Testis (tissue), 2 donors: ENCODE measurements at regions not wholly inside any gene's neighbourhood (a gene's known extent, or its start where the extent isn't known, plus 50 kb on each side); places are given as distances from the start of the nearest gene placed in this dataset.
A peak's percentile ranks its signal among the peaks of the same experiment; 100 is the strongest.

Experiments
- DNase-seq: peaks from one replicate; pipeline ENCODE4 v3.0.0-alpha.2; 2019
- H3K27ac ChIP-seq, 2 donors: fragments of 200-600 bp; sonication (generic); one replicate each; pipeline ENCODE4 v1.5.1; 2019
- H3K27me3 ChIP-seq: fragments of 200-600 bp; sonication (generic); one replicate; pipeline ENCODE4 v1.5.1; 2019
- H3K36me3 ChIP-seq: fragments of 200-600 bp; sonication (generic); one replicate; pipeline ENCODE4 v1.5.1; 2017; ENCODE audit warnings: low read depth; ENCODE audit errors: missing control alignments
- H3K4me1 ChIP-seq: fragments of 200-600 bp; sonication (generic); one replicate; pipeline ENCODE4 v1.5.1; 2019
- H3K4me3 ChIP-seq, 2 donors: fragments of 200-600 bp; sonication (generic); one replicate each; pipeline ENCODE4 v1.5.1; 2017 to 2019
- H3K9me3 ChIP-seq: fragments of 200-600 bp; sonication (generic); one replicate; pipeline ENCODE4 v1.5.1; 2017
- CTCF ChIP-seq, 3 experiments: fragments of 450-650 bp in 2 of 3; fragments of 200-600 bp in 1 of 3; sonication (generic) in 1 of 3; IDR thresholded peaks; one replicate each; pipeline ENCODE4 v1.5.1; 2016 to 2019; ENCODE audit warnings: antibody characterized with exemption in 3 of 3, mild to moderate bottlenecking in 2 of 3, moderate library complexity in 1 of 3
- POLR2A ChIP-seq: fragments of 450-650 bp; IDR thresholded peaks from one replicate; pipeline ENCODE4 v1.6.1; 2017; ENCODE audit warnings: antibody characterized with exemption, mild to moderate bottlenecking, moderate library complexity
- WGBS, 2 donors: methylation state at CpG; one replicate each; pipeline ENCODE4 v1.1.5; 2018; 5-methylcytosine and 5-hydroxymethylcytosine counted together
- intact Hi-C: fragments of 100-400 bp; cut with DNase I; formaldehyde crosslinking; loops from one replicate; pipeline ENCODE4 v1.15.1; 2023; ENCODE audit warnings: low total_unique reads

GRCh38 chr18:10247021-10247741 is 207.3 kb upstream of the APCDD1 start:
- 24 to 27% methylated on average over 20 to 21 of the region's 21 CpGs for WGBS, 2 donors
- Histone ChIP-seq H3K27me3 (no peaks in the 10 kb centered on the region), H3K27ac (no peak overlapping the region), H3K4me1 (peaks cover 13% of the 10 kb centered on the region), H3K4me3 (peak overlapping the region in 1 of 2 donors; percentile 38), H3K9me3 (no peaks in the 10 kb centered on the region), H3K36me3 (no peaks in the 10 kb centered on the region)
- peak; percentile 32 for DNase-seq
- TF ChIP-seq POLR2A: no peak
- TF ChIP-seq CTCF (IDR thresholded peaks at IDR 0.05): no peak
- intact Hi-C loops: no loop called here

- TF ChIP-seq CTCF (IDR thresholded peaks at IDR 0.05): no peak
- no peak for TF ChIP-seq POLR2A
- Histone ChIP-seq H3K4me1 (peaks cover 13% of the 10 kb centered on the region), H3K27me3 (no peaks in the 10 kb centered on the region), H3K36me3 (no peaks in the 10 kb centered on the region), H3K9me3 (no peaks in the 10 kb centered on the region), H3K4me3 (peak overlapping the region in 1 of 2 donors; percentile 38), H3K27ac (no peak overlapping the region)
- 25 to 41% methylated on average over 10 of the region's 10 CpGs for WGBS, 2 donors
- no peak for DNase-seq
- intact Hi-C loops: no loop called here
Measured at GRCh38 chr18:10247742-10248082, 206.7 kb upstream of the APCDD1 start.

GRCh38 chr18:10248738-10249137 is 205.7 kb upstream of the APCDD1 start:
- H3K27ac ChIP-seq: no peak overlapping the region
- intact Hi-C loops: no loop called here
- H3K27me3 ChIP-seq: no peaks in the 10 kb centered on the region
- peaks cover 13% of the 10 kb centered on the region for H3K4me1 ChIP-seq
- WGBS, 2 donors: 85 to 91% methylated on average over 5 of the region's 5 CpGs
- no peak for DNase-seq
- no peak overlapping the region for H3K4me3 ChIP-seq
- no peak for TF ChIP-seq CTCF (IDR thresholded peaks at IDR 0.05)
- no peak for TF ChIP-seq POLR2A
- H3K9me3 ChIP-seq: no peaks in the 10 kb centered on the region
- no peaks in the 10 kb centered on the region for H3K36me3 ChIP-seq

- Histone ChIP-seq H3K4me3 (no peak overlapping the region), H3K27me3 (no peaks in the 10 kb centered on the region), H3K4me1 (peaks cover 13% of the 10 kb centered on the region), H3K36me3 (no peaks in the 10 kb centered on the region), H3K9me3 (no peaks in the 10 kb centered on the region), H3K27ac (no peak overlapping the region)
- intact Hi-C loops: no loop called here
- no peak for DNase-seq
- no peak for TF ChIP-seq POLR2A
- TF ChIP-seq CTCF (IDR thresholded peaks at IDR 0.05): no peak
- 59 to 78% methylated on average over 3 of the region's 3 CpGs for WGBS, 2 donors
Measured at GRCh38 chr18:10249270-10249669, 205.2 kb upstream of the APCDD1 start.

- H3K4me1 ChIP-seq: peaks cover 13% of the 10 kb centered on the region
- intact Hi-C loops: no loop called here
- H3K36me3 ChIP-seq: no peaks in the 10 kb centered on the region
- H3K4me3 ChIP-seq: no peak overlapping the region
- no peak for DNase-seq
- no peaks in the 10 kb centered on the region for H3K27me3 ChIP-seq
- no peak overlapping the region for H3K27ac ChIP-seq
- TF ChIP-seq CTCF (IDR thresholded peaks at IDR 0.05) (no peak), POLR2A (no peak)
- 86 to 90% methylated on average over 1 of the region's 1 CpG for WGBS, 2 donors
- H3K9me3 ChIP-seq: no peaks in the 10 kb centered on the region
Measured at GRCh38 chr18:10249801-10250200, 204.6 kb upstream of the APCDD1 start.
